Kasumi-1 (cell line): ENCODE measurements at regions not wholly inside any gene's neighbourhood (a gene's known extent, or its start where the extent isn't known, plus 50 kb on each side); places are given as distances from the start of the nearest gene placed in this dataset.

Source experiments
- DNase-seq, 2 experiments: peaks; one replicate each; lab custom pipeline; 2025; lab: John Stamatoyannopoulos, UW

DNA sequence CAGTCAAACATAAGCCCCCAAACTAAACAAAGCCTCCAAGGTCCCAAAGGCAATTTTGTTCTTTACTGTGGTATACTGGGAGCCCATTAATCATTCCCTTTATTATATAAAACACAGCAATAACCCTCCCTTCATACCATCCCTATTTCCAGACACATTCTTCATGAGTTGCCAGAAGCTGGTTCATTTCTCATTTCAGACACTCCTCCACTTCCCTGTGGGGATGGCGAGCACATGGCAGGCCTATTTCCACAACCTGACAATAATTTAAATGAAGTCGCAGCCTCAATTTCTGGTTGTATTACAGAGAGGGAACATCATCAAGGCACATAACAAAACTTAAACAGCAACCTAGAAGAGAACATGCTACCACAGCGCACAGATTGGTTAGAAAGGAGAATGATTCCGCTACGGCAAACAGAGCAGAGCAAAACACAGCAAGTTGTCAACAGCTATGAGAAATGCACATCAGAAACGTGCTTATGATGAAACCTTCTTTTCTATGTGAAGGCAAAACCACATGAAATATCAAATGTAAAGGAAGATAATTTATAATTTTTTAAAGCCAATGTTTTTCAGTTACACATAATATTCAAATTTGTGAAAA is 63.3 kb upstream of the ARHGEF3 start:
- no peak for DNase-seq

DNA sequence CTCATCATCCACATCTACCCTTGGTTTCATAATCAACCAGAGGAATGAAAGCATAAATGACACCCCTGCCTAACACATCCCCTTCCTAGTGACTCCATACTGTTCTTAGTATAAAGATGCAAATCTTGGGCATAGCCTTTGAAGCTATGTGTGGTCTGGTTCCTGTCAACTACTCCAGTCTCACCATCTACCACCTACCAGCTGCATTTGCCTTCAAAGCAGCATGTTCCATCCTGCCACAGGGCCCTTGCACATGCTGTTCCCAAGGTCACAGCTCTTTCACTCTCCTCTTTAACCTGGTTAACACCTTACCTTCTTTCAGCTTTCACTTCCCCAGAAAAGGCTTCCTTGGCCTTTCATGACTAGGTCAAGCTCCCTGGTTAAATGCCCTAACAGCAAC is 62.3 kb upstream of the ARHGEF3 start:
- DNase-seq: no peak

DNA sequence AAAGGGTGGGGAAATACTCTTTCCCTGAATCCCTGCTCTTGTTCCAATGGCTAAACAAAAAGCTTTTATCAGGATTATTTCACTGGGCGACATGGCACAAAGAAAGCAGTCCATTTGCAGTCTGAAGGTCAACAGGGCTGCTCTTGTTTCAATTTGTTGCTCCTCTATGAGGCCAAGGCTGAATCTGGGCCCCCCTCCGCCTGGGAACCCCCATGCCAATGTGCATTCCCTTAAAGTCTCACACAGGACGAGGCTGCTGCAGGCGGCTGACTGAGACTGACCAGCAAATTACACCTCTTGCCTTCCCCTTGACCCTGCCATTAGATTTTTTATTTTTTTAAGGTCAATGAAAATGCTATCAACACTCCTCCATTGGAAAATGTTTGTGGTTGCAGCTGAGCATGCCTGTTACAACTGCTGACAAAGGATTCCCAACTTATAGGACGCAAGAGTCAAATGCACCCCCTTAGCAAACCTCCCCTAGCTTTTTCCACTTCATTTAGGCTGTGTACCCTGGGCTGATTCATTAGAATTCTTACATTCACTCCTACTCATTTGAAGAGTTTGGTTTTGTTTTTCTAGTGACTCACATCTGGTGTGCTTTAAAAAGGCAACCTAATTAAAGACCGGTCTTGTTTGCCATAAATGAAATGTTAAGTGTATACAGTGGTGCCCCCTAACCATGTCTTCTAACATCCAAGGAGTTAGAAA is 60.8 kb upstream of the ARHGEF3 start:
- no peak for DNase-seq

DNA sequence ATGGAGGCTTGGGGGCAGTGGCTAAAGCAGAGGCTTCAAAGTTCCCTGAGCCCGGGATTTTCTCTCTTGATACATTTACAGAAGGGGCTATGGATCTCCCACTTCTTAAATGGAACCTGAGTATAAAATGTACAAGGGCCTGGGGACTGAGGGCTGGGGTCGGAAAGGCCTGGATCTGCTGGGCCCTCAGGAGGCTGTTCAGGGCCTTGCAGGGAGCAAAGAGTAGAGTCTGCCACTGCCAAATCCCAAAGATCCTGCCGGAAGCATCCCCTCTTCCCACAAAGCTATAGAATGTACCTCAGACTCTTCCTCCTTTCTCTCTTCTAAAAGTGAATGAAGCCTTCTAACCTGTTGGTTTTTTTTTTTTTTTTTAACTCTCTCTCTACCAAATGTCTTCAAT is 59.8 kb upstream of the ARHGEF3 start:
- no peak for DNase-seq

DNA sequence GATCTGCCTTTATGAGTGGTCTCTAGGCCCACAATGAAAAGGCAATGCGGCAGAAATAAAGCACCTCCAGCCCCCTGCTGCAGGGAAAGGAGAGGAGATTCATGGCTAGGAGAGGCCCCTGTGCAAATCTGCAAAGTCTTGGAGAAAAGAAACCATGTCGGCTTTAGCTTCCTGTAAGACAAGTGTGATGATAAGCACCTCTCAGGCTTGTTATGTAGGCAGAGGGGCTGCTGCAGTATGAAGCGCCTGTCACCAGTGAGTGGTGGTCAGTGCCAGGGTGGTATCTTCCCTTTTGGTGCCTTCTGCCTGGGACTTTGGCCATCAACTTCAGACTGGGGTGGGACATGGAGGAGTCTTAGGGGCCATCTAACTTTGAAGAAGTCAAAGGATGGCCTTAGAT is 59.2 kb upstream of the ARHGEF3 start:
- DNase-seq: no peak

DNA sequence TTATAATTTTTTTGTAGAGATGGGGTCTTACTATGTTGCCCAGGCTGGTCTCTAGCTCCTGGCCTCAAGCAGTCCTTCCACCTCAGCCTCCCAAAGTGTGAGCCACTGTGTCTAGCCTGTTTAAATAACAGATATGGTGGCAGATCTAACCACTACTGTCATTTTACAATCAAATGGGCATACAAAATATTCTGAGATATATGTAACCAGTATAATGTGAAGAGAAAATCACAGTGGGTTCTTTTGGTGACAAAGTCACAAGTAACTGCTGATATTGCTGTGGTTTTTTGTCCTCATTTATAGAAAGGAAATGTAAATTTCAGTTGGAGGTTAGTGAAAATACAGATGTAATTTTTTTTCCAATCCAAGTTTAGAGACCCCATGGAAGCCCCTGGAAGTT is 58.6 kb upstream of the ARHGEF3 start:
- DNase-seq: no peak

DNA sequence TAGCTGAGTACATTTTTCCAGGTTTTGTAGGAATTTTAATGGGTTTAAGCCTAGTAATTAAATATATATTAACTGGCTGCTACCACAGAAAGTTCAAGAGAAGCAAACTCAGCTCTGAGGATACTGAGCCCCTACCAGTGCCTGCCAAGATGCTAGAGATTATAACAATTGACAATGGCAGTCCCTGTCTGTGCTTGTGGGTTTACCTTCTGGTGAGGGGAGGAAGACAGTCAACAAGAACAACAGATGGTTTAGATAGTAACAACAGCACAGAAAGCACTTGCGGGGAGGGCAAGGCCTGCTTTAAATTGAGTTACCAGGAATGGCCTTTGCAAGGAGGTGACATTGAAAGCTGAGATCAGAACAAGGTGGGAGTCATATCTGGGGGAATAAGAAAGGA is 56.6 kb upstream of the ARHGEF3 start:
- DNase-seq: no peak

DNA sequence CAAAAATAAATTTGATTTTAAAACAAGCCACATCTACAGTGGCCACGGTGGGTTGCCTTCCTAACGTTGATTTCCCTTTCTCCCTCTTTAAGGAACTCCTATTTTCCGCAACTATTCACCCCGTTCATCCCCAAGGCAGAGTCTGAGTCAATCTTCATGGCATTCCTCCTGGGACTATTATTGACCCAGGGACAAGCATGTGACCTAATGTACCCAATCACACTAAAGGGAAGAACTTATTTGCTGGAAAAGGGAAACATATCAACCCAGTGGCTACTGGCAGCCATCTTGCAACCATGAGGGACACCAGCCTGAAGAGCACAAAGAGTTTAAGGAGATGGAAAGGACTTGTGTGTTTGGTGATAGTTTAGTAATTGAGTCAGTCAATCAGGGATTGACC is 55.4 kb upstream of the ARHGEF3 start:
- DNase-seq: no peak

DNA sequence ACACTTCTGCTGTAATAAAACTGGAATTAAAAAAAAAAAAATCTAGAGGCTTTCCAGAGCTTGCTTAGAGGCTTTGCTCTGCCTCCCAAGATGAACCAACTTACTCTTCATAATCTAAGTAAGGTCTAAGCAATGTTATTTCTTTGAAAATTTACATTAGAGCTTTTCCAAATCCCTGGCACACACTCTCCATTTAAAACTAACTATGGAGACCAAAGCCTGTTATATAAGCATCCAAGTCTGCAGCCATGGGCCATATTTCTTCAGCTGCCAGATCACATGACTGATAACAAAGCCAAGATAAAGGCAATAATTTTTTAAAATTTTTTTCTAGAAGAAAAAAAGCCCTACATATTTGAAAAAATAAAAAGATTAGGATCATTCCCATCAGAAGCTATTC is 55.0 kb upstream of the ARHGEF3 start:
- no peak for DNase-seq

DNA sequence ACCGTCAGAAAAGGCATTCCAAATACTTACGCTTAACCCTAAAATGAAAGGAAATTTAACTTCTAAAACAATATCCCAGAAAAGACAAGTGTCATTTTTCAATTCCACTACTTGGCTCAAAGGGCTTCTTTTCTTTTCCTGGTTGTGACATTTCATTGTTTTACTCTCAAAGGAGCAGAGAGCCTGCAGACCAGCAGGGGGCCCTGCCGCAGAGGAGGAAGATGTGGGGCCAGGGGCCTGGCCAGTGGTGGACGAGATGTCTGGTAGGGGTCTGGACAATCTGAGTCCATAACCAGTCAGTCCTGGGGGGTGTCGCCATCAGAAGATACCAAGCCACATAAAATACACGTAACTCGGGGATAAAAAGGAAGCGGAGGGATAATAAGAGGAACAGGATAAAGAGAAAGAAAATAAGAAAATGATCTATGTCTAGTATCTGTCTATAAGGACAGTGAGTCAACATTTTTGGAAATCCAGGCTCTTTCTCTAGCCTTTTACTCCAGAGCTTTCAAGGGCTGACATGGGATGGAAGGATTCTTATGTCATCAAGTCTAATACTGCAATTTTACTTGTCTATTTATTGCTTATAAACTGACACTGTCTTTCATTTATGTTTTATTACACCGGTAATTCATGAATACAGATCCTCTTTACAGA is 54.2 kb upstream of the ARHGEF3 start:
- peak; percentile 40 to 62 for DNase-seq

DNA sequence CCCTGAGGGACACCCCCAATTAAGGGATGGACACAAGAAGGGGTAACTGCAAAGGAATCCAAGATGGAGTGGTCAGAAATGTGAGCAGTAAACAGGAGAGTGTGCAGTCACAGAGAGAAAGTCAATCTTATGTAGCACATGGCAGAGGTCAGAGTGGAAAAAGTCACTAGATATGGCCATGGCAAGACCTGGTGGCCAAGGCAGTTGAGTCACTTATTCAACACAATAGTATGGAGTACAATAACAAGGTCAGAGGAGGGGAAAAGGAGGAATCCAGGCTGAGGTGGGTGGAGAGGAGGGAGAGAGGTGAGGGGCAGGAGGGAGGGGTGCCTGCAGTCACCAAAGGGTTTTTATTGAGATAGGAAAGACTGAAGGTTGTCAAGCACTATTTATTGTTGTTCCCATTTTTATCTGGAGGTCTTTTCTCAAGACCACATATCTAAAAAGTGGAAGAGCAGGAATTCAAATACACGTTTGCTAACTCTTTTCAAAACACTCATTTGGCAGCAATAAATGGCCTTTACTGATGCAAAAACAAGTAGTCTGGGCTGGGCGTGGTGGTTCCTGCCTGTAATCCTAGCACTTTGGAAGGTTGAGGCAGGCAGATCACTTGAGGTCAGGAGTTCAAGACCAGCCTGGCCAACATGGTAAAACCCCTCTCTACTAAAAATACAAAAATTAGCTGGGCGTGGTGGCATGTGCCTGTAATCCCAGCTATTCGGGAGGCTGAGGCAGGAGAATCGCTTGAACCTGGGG is 53.3 kb upstream of the ARHGEF3 start:
- DNase-seq: no peak

DNA sequence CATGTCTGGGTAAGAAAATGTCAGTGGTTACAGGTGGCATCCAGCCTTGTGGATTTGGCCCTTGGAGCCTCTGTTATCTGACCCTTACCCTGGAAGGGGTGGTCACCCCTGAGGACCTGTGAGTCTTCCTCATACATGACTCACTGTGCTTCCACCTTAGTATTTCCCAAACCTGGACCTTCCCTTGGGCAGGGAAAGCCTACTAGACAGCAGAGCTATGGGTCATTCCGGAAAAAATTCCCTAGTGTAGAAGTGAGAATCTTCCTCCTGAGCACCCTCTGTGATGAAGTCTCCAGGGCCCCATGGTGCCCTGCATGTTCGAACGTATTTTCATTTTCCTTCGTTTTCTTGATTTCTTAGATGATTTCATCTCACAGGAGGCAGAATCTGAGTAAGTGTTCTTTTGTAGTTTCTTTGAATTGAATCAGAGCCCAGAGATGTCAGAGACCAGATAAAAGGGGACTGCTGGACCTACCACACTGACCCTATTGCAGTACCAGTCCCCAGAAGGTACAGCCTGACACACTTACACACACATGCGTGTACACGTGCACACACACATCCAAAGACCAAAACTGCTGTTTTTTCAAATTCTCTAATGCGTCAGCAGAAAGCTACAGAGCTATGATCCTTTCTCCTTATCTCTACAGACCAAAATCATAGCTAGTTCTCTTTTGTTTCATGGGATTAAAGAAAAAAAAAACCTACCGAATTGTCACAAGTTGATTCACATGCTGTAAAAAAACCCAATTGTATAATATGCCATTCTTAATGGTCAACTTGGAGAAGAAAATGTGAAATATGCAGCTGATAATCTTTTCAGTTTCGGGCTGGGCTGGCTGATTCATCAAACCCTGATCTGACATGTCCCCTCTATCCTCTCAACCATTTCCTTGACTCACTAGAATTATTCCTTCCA is 50.5 kb upstream of the ARHGEF3 start:
- DNase-seq: no peak
